OCI-LY7 (cell line): ENCODE measurements at regions not wholly inside any gene's neighbourhood (a gene's known extent, or its start where the extent isn't known, plus 50 kb on each side); places are given as distances from the start of the nearest gene placed in this dataset.
"Not testable (repeated sequence)": the region's sequence is repeated elsewhere in the genome, so short reads cannot be mapped to it uniquely, and the experiment has no call there.

ENCODE experiments used
- BruUV-seq: library from RNA; stranded (reverse); fragments of 400-500 nt; replicated peaks from 2 replicates; lab custom pipeline; 2021; lab: Mats Ljungman, UMichigan
- CTCF ChIA-PET: fragments of 300-600 bp; sonication (Branson Sonifier 250); formaldehyde crosslinking; loops from one replicate; lab custom pipeline; 2022; ENCODE audit warnings: antibody characterized with exemption; ENCODE audit not compliant: unreplicated experiment; lab: Charles Lee
- POLR2A ChIA-PET: fragments of 300-600 bp; sonication (Branson Sonifier 250); formaldehyde crosslinking; loops from one replicate; lab custom pipeline; 2022; ENCODE audit warnings: antibody characterized with exemption; lab: Charles Lee
- DNase-seq: peaks from one replicate; pipeline ENCODE4 v3.0.0-alpha.2; 2015; ENCODE audit warnings: low spot score
- H2AFZ ChIP-seq: fragments of 200-600 bp; sonication (generic), shearing (Covaris generic); 2 replicates; pipeline ENCODE4 v1.6.1; 2014; ENCODE audit warnings: mild to moderate bottlenecking, antibody characterized with exemption, low read length, moderate library complexity
- H3K27ac ChIP-seq: fragments of 200-600 bp; sonication (generic); 2 replicates; pipeline ENCODE4 v1.5.1; 2014; ENCODE audit warnings: mixed run types, low read depth, mild to moderate bottlenecking, moderate library complexity, low read length, inconsistent platforms; ENCODE audit not compliant: poor library complexity, severe bottlenecking
- H3K36me3 ChIP-seq: fragments of 200-600 bp; sonication (generic); 2 replicates; pipeline ENCODE4 v1.6.1; 2014; ENCODE audit warnings: mild to moderate bottlenecking, antibody characterized with exemption, low read length, moderate library complexity, mixed read lengths; ENCODE audit not compliant: insufficient read depth
- H3K4me1 ChIP-seq: fragments of 200-600 bp; sonication (generic); 2 replicates; pipeline ENCODE4 v1.5.1; 2014; ENCODE audit warnings: mild to moderate bottlenecking, low read length; ENCODE audit not compliant: insufficient read depth, poor library complexity, severe bottlenecking
- H3K4me2 ChIP-seq: fragments of 200-600 bp; sonication (generic); 2 replicates; pipeline ENCODE4 v1.6.1; 2014; ENCODE audit warnings: mild to moderate bottlenecking, low read length
- H3K4me3 ChIP-seq: fragments of 200-600 bp; sonication (generic); 2 replicates; pipeline ENCODE4 v1.5.1; 2014; ENCODE audit warnings: mild to moderate bottlenecking, low read depth, low read length; ENCODE audit not compliant: poor library complexity, severe bottlenecking
- H3K79me2 ChIP-seq: fragments of 200-600 bp; sonication (generic); 2 replicates; pipeline ENCODE4 v1.6.1; 2016; ENCODE audit warnings: low read depth, mild to moderate bottlenecking, low read length, moderate library complexity, mixed read lengths; ENCODE audit not compliant: insufficient read depth
- H3K9me2 ChIP-seq: fragments of 200-600 bp; sonication (generic); 2 replicates; pipeline ENCODE4 v1.6.1; 2016; ENCODE audit warnings: mild to moderate bottlenecking, low read length, mixed read lengths; ENCODE audit not compliant: insufficient read depth
- H3K9me3 ChIP-seq: fragments of 200-600 bp; sonication (generic); 2 replicates; pipeline ENCODE4 v1.6.1; 2014; ENCODE audit warnings: mild to moderate bottlenecking, mixed run types, low read length, mixed read lengths
- H4K20me1 ChIP-seq: fragments of 200-600 bp; sonication (generic); 2 replicates; pipeline ENCODE4 v1.6.1; 2014; ENCODE audit warnings: mild to moderate bottlenecking, antibody characterized with exemption, low read length, moderate library complexity, mixed read lengths; ENCODE audit not compliant: insufficient read depth
- EZH2phosphoT487 ChIP-seq: fragments of 200-600 bp; sonication (generic); IDR thresholded peaks from 2 replicates; pipeline ENCODE4 v1.6.1; 2018; ENCODE audit warnings: low read depth, borderline replicate concordance, mild to moderate bottlenecking, mixed run types, antibody characterized with exemption, low read length, moderate library complexity, mixed read lengths
- intact Hi-C: fragments of 100-400 bp; cut with micrococcal nuclease; formaldehyde crosslinking; loops from one replicate; pipeline ENCODE4 v1.10.0; 2022; ENCODE audit not compliant: unreplicated experiment
- TF ChIP-seq, protein P1 (sequence below): fragments of 200-600 bp; sonication (generic); conservative IDR thresholded peaks from 2 replicates; pipeline ENCODE4 v1.5.1; 2014; ENCODE audit warnings: mild to moderate bottlenecking, antibody characterized with exemption, low read length, moderate library complexity, mixed read lengths

DNA sequence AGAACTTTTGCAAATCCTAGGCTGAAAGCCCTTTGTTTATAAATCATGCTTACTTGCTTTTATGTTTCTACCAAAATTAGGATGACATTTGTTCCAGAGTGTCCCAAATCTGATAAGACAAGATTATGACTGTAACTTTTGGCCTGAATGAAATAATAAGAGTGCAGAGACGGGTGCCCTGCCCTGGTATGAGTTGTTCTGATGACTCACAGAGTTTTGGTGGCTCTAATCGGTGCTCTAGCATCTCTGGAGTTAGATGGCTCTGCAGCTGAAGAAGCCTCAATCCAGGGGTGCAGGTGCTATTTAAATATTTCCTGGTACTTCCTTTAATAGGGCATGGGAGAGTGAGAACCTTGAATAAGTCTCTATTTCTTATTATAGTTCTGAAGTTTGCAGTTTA lies 102.2 kb upstream of the ELMO1 start:
- no peak overlapping the region; the same call in 1 of the 2 replicates for H2AFZ ChIP-seq
- H4K20me1 ChIP-seq = no peaks in the 10 kb centered on the region
- ChIA-PET CTCF (no interaction called here), POLR2A (no interaction called here)
- no TSS peak for BruUV-seq
- no peaks in the 10 kb centered on the region for H3K9me3 ChIP-seq
- no peaks in the 10 kb centered on the region for H3K36me3 ChIP-seq
- TF ChIP-seq, protein P1, sequence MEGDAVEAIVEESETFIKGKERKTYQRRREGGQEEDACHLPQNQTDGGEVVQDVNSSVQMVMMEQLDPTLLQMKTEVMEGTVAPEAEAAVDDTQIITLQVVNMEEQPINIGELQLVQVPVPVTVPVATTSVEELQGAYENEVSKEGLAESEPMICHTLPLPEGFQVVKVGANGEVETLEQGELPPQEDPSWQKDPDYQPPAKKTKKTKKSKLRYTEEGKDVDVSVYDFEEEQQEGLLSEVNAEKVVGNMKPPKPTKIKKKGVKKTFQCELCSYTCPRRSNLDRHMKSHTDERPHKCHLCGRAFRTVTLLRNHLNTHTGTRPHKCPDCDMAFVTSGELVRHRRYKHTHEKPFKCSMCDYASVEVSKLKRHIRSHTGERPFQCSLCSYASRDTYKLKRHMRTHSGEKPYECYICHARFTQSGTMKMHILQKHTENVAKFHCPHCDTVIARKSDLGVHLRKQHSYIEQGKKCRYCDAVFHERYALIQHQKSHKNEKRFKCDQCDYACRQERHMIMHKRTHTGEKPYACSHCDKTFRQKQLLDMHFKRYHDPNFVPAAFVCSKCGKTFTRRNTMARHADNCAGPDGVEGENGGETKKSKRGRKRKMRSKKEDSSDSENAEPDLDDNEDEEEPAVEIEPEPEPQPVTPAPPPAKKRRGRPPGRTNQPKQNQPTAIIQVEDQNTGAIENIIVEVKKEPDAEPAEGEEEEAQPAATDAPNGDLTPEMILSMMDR = no peak
- TF ChIP-seq EZH2phosphoT487 = no peak
- no peaks in the 10 kb centered on the region for H3K4me1 ChIP-seq
- intact Hi-C loops = no loop called here
- H3K79me2 ChIP-seq = no peaks in the 10 kb centered on the region
- no peaks in the 10 kb centered on the region for H3K9me2 ChIP-seq
- no peak overlapping the region for H3K4me2 ChIP-seq
- DNase-seq = no peak
- H3K27ac ChIP-seq = no peak overlapping the region
- no peak overlapping the region for H3K4me3 ChIP-seq

DNA sequence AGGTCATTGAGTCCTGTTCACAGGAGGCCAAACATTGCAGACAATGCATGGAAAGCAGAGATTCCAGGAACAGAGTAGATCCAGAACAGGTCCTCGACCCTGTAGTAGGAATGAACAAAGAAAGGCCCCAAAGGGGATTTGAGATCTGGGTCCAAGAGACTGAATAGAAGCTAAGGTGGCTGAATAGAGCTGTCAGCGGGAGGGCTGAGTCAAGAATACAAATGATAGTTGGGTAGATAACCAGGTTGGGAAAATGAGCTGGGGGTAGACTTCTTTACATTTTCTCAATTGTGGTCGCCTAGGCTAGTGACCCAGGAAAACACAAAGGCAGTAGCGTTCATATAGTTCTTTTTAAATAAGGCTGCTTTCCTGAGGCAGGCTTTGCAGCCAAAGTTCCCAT lies 103.4 kb upstream of the ELMO1 start:
- no peak overlapping the region for H3K4me2 ChIP-seq
- no peaks in the 10 kb centered on the region for H3K36me3 ChIP-seq
- no peaks in the 10 kb centered on the region for H3K4me1 ChIP-seq
- no peaks in the 10 kb centered on the region for H3K79me2 ChIP-seq
- H2AFZ ChIP-seq = no peak overlapping the region
- CTCF ChIA-PET = no interaction called here
- no peak overlapping the region for H3K27ac ChIP-seq
- no peak overlapping the region for H3K4me3 ChIP-seq
- no peaks in the 10 kb centered on the region for H4K20me1 ChIP-seq
- intact Hi-C loops = no loop called here
- no peak for DNase-seq
- BruUV-seq = no TSS peak
- POLR2A ChIA-PET = no interaction called here
- no peaks in the 10 kb centered on the region for H3K9me2 ChIP-seq
- H3K9me3 ChIP-seq = no peaks in the 10 kb centered on the region
- TF ChIP-seq, protein P1 = no peak
- no peak for TF ChIP-seq EZH2phosphoT487

DNA sequence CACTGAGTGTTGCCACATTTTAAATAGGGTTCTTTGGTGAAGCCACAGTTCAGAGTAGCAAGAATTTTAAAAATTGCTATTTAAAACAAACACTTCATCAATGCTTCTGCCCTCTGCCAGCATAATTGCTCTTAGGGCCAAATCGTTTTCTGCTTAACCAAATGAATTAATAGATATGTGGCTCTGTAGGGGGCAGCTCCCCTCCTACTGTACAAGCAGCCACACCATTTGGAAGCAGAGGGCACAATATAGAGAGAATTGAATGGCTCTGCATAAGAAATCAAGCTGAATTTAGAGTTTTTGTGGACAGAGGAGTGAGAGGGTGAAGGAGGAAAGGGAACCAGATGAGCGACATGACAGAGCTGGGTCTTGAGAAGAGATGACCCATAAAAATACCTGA lies 103.8 kb upstream of the ELMO1 start:
- CTCF ChIA-PET, DNase-seq, BruUV-seq, H3K4me3 ChIP-seq, H3K27ac ChIP-seq, H3K9me2 ChIP-seq, H3K36me3 ChIP-seq, H2AFZ ChIP-seq, POLR2A ChIA-PET, intact Hi-C loops, H3K79me2 ChIP-seq, H3K4me2 ChIP-seq, H4K20me1 ChIP-seq, H3K9me3 ChIP-seq, H3K4me1 ChIP-seq: not testable (repeated sequence)
